ENCODE measurements at regions not wholly inside any gene's neighbourhood (a gene's known extent, or its start where the extent isn't known, plus 50 kb on each side); places are given as distances from the start of the nearest gene placed in this dataset.

- TF ChIP-seq BCL11A (IDR thresholded peaks at IDR 0.05; ENCODE audit: low read depth in 2 of 2, low read length in 2 of 2) (no peak), CTCF (IDR thresholded peaks at IDR 0.05; ENCODE audit: control extremely low read depth in 1 of 3, insufficient read depth in 1 of 3, low read depth in 1 of 3, low read length in 3 of 3) (no peak), KDM1A (IDR thresholded peaks at IDR 0.05; ENCODE audit: borderline replicate concordance, low read length) (no peak), YY1 (IDR thresholded peaks at IDR 0.05; ENCODE audit: low read depth, low read length) (no peak), SP1 (IDR thresholded peaks at IDR 0.05; ENCODE audit: low read depth, low read length) (no peak), GABPA (IDR thresholded peaks at IDR 0.05; ENCODE audit: borderline replicate concordance, insufficient read depth, low read length) (no peak), KDM5A (IDR thresholded peaks at IDR 0.05; ENCODE audit: low read length) (no peak), TEAD4 (IDR thresholded peaks at IDR 0.05; ENCODE audit: low read depth, low read length) (no peak), RBBP5 (IDR thresholded peaks at IDR 0.05; ENCODE audit: borderline replicate concordance, low read depth, low read length) (no peak), EZH2 (IDR thresholded peaks at IDR 0.05; ENCODE audit: low read depth, low read length, severe bottlenecking) (no peak), JUN (IDR thresholded peaks at IDR 0.05; ENCODE audit: low read depth, low read length) (no peak), CHD2 (IDR thresholded peaks at IDR 0.05; ENCODE audit: low read length) (no peak), TBP (IDR thresholded peaks at IDR 0.05; ENCODE audit: low read depth, low read length) (no peak)
These were observed 120.3 kb upstream of the TMPRSS2 start for GRCh38 chr21:41628256-41628655.

All from H1 (cell line).